ENCODE measurements at regions not wholly inside any gene's neighbourhood (a gene's known extent, or its start where the extent isn't known, plus 50 kb on each side); places are given as distances from the start of the nearest gene placed in this dataset.

- TF ChIP-seq, protein P1, sequence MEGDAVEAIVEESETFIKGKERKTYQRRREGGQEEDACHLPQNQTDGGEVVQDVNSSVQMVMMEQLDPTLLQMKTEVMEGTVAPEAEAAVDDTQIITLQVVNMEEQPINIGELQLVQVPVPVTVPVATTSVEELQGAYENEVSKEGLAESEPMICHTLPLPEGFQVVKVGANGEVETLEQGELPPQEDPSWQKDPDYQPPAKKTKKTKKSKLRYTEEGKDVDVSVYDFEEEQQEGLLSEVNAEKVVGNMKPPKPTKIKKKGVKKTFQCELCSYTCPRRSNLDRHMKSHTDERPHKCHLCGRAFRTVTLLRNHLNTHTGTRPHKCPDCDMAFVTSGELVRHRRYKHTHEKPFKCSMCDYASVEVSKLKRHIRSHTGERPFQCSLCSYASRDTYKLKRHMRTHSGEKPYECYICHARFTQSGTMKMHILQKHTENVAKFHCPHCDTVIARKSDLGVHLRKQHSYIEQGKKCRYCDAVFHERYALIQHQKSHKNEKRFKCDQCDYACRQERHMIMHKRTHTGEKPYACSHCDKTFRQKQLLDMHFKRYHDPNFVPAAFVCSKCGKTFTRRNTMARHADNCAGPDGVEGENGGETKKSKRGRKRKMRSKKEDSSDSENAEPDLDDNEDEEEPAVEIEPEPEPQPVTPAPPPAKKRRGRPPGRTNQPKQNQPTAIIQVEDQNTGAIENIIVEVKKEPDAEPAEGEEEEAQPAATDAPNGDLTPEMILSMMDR (IDR thresholded peaks at IDR 0.05): no peak
- TF ChIP-seq POLR2A (IDR thresholded peaks at IDR 0.05) (no peak), POLR2AphosphoS5 (IDR thresholded peaks at IDR 0.05; ENCODE audit: insufficient read depth in 1 of 2, low read depth in 1 of 2) (no peak)
Observed at GRCh38 chr3:36124118-36124796, 256.0 kb upstream of the STAC start.

Measured in vagina (tissue), 2 donors.